ENCODE measurements at regions not wholly inside any gene's neighbourhood (a gene's known extent, or its start where the extent isn't known, plus 50 kb on each side); places are given as distances from the start of the nearest gene placed in this dataset.
"Not testable (repeated sequence)": the region's sequence is repeated elsewhere in the genome, so short reads cannot be mapped to it uniquely, and the experiment has no call there.

DNA sequence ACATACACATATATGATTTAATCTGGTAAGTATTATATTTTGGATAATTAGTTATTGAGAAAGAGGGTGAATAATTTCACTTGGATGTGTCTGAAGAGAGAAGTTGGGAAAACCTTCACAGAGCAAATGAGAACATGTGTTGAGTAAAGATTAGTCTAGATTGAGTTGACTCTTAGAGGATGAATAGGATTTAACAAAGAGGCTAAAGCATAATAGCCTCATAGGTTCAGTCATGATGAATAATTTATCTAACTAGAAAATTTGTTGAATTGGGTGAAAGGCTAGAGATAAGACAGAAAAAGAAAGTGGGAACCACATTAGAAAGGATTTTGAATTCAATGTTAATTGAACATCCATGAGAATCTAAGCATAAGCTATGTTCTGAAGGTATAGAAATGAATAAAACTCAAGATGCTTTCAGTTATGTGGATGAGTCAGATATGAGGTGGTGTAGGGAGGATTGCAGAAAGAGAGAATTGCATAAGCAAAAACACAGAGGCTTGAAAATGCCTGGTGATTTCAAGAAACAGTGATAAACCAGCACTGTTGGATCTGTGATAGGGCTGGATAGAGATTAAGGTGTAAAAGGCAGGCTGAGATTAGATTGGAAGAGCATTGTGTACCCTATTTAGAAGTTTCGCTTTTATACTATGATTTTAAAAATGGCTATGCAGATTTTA lies 207.6 kb upstream of the NR3C2 start:
- H3K27me3 ChIP-seq (ENCODE audit: control insufficient read depth, low read length): no peaks in the 10 kb centered on the region
- H3F3A ChIP-seq (ENCODE audit: control insufficient read depth, insufficient read depth): no peaks in the 10 kb centered on the region
- H4K20me1 ChIP-seq (ENCODE audit: control insufficient read depth, insufficient read depth, low read depth, low read length): no peaks in the 10 kb centered on the region
- no peaks in the 10 kb centered on the region for H3K9me3 ChIP-seq (ENCODE audit: control insufficient read depth, insufficient read depth, low read length)
- no peaks in the 10 kb centered on the region for H3K79me2 ChIP-seq (ENCODE audit: control insufficient read depth, low read length)
- no peaks in the 10 kb centered on the region for H3K9me2 ChIP-seq (replicated peaks; ENCODE audit: control insufficient read depth, low read length)
- TF ChIP-seq, protein P1, sequence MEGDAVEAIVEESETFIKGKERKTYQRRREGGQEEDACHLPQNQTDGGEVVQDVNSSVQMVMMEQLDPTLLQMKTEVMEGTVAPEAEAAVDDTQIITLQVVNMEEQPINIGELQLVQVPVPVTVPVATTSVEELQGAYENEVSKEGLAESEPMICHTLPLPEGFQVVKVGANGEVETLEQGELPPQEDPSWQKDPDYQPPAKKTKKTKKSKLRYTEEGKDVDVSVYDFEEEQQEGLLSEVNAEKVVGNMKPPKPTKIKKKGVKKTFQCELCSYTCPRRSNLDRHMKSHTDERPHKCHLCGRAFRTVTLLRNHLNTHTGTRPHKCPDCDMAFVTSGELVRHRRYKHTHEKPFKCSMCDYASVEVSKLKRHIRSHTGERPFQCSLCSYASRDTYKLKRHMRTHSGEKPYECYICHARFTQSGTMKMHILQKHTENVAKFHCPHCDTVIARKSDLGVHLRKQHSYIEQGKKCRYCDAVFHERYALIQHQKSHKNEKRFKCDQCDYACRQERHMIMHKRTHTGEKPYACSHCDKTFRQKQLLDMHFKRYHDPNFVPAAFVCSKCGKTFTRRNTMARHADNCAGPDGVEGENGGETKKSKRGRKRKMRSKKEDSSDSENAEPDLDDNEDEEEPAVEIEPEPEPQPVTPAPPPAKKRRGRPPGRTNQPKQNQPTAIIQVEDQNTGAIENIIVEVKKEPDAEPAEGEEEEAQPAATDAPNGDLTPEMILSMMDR (IDR thresholded peaks at IDR 0.05; ENCODE audit: low read depth, low read length, poor library complexity, severe bottlenecking): no peak
- no peak for TF ChIP-seq EZH2phosphoT487 (IDR thresholded peaks at IDR 0.05; ENCODE audit: borderline replicate concordance, low read length)
- H3K4me1 ChIP-seq (ENCODE audit: control insufficient read depth, low read length): no peaks in the 10 kb centered on the region
- H3K4me2 ChIP-seq (ENCODE audit: low read length): no peak overlapping the region
- H3K27ac ChIP-seq (ENCODE audit: low read depth, low read length): no peak overlapping the region
- no peak overlapping the region for H3K4me3 ChIP-seq (ENCODE audit: low read length)
- H3K36me3 ChIP-seq (ENCODE audit: control insufficient read depth, low read length): no peaks in the 10 kb centered on the region

DNA sequence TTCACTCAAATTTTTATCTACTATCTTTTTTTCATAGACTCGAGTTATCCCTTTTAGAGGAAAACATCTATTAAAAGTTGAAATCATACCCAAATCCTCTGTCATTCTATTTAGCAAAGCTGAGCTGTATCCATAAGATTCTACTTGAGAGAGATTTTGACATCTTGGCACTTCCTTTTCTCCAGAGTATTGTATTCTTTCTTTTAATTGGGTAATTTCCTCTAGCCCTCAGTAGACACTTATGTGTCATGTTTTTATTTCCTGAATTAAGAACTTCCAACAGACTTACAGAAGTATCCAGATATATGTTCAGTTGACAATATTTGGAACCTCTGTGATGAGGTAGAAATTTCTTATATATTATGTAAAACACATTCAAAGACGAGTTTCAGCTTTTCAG lies 201.6 kb upstream of the NR3C2 start:
- no peaks in the 10 kb centered on the region for H3K9me2 ChIP-seq (replicated peaks; ENCODE audit: control insufficient read depth, low read length)
- H3K36me3 ChIP-seq (ENCODE audit: control insufficient read depth, low read length): no peaks in the 10 kb centered on the region
- no peaks in the 10 kb centered on the region for H3K79me2 ChIP-seq (ENCODE audit: control insufficient read depth, low read length)
- no peak overlapping the region for H3K4me3 ChIP-seq (ENCODE audit: low read length)
- H4K20me1 ChIP-seq (ENCODE audit: control insufficient read depth, insufficient read depth, low read depth, low read length): no peaks in the 10 kb centered on the region
- H3K27ac ChIP-seq (ENCODE audit: low read depth, low read length): no peak overlapping the region
- no peaks in the 10 kb centered on the region for H3K27me3 ChIP-seq (ENCODE audit: control insufficient read depth, low read length)
- no peaks in the 10 kb centered on the region for H3K9me3 ChIP-seq (ENCODE audit: control insufficient read depth, insufficient read depth, low read length)
- no peak overlapping the region for H3K4me2 ChIP-seq (ENCODE audit: low read length)
- no peaks in the 10 kb centered on the region for H3K4me1 ChIP-seq (ENCODE audit: control insufficient read depth, low read length)
- H3F3A ChIP-seq (ENCODE audit: control insufficient read depth, insufficient read depth): no peaks in the 10 kb centered on the region
- TF ChIP-seq, protein P1 (IDR thresholded peaks at IDR 0.05; ENCODE audit: low read depth, low read length, poor library complexity, severe bottlenecking): no peak
- no peak for TF ChIP-seq EZH2phosphoT487 (IDR thresholded peaks at IDR 0.05; ENCODE audit: borderline replicate concordance, low read length)

DNA sequence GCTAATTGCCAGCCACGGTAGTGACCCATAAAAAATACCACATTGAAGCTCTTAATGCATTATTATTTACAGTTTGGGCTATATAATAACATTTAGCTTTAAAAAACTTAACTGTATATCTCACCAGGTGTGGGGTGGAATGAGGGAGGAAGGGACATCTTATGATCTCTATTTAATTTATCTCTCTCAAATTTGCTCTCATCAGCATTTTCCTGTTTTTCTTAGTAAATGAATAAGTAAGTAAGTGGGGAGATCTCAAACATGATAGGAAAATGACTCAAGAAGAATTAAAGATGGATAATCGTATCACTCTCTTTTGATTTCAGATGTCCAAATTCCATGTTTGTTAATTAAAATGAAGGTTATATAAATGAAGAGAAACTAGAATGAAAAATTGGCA lies 200.7 kb upstream of the NR3C2 start:
- H3K36me3 ChIP-seq (ENCODE audit: control insufficient read depth, low read length): no peaks in the 10 kb centered on the region
- H3K4me3 ChIP-seq (ENCODE audit: low read length): no peak overlapping the region
- no peak overlapping the region for H3K27ac ChIP-seq (ENCODE audit: low read depth, low read length)
- no peaks in the 10 kb centered on the region for H3K27me3 ChIP-seq (ENCODE audit: control insufficient read depth, low read length)
- H3K4me2 ChIP-seq (ENCODE audit: low read length): no peak overlapping the region
- no peaks in the 10 kb centered on the region for H3K9me2 ChIP-seq (replicated peaks; ENCODE audit: control insufficient read depth, low read length)
- no peaks in the 10 kb centered on the region for H3F3A ChIP-seq (ENCODE audit: control insufficient read depth, insufficient read depth)
- H3K9me3 ChIP-seq (ENCODE audit: control insufficient read depth, insufficient read depth, low read length): no peaks in the 10 kb centered on the region
- no peaks in the 10 kb centered on the region for H4K20me1 ChIP-seq (ENCODE audit: control insufficient read depth, insufficient read depth, low read depth, low read length)
- H3K4me1 ChIP-seq (ENCODE audit: control insufficient read depth, low read length): no peaks in the 10 kb centered on the region
- TF ChIP-seq, protein P1 (IDR thresholded peaks at IDR 0.05; ENCODE audit: low read depth, low read length, poor library complexity, severe bottlenecking): no peak
- TF ChIP-seq EZH2phosphoT487 (IDR thresholded peaks at IDR 0.05; ENCODE audit: borderline replicate concordance, low read length): no peak
- no peaks in the 10 kb centered on the region for H3K79me2 ChIP-seq (ENCODE audit: control insufficient read depth, low read length)

DNA sequence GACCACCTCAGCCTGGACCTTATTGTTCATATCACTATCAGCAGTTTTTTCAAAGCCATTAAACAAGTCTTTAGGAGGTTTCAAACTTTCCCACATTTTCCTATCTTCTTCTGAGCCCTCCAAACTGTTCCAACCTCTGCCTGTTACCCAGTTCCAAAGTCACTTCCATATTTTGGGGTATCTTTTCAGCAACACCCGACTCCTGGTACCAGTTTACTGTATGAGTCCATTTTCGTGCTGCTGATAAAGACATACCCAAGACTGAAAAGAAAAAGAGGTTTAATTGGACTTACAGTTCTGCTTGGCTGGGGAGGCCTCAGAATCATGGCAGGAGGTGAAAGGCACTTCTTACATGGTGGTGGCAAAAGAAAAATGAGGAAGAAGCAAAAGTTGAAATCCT lies 195.9 kb upstream of the NR3C2 start:
- H3K27ac ChIP-seq (ENCODE audit: low read depth, low read length); H3K9me2 ChIP-seq (replicated peaks; ENCODE audit: control insufficient read depth, low read length); H3K4me3 ChIP-seq (ENCODE audit: low read length); H3F3A ChIP-seq (ENCODE audit: control insufficient read depth, insufficient read depth); H3K4me2 ChIP-seq (ENCODE audit: low read length); H3K27me3 ChIP-seq (ENCODE audit: control insufficient read depth, low read length); H3K79me2 ChIP-seq (ENCODE audit: control insufficient read depth, low read length); H4K20me1 ChIP-seq (ENCODE audit: control insufficient read depth, insufficient read depth, low read depth, low read length); H3K4me1 ChIP-seq (ENCODE audit: control insufficient read depth, low read length); H3K36me3 ChIP-seq (ENCODE audit: control insufficient read depth, low read length); H3K9me3 ChIP-seq (ENCODE audit: control insufficient read depth, insufficient read depth, low read length): not testable (repeated sequence)

DNA sequence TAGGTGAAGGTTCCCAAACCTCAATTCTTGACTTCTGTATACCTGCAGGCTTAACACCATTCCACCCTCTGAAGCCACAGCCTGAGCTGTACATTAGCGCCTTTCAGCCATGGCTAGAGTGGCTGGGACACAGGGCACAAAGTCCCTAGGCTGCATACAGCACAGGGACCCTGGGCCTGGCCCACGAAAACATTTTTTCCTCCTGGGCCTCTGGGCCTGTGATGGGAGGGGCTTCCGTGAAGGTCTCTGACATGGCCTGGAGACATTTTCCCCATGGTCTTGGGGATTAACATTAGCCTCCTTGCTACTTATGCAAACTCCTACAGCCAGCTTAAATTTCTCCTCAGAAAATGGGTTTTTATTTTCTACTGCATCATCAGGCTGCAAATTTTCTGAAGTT lies 195.2 kb upstream of the NR3C2 start:
- H3K4me2 ChIP-seq (ENCODE audit: low read length); H3F3A ChIP-seq (ENCODE audit: control insufficient read depth, insufficient read depth); H3K9me2 ChIP-seq (replicated peaks; ENCODE audit: control insufficient read depth, low read length); H3K27me3 ChIP-seq (ENCODE audit: control insufficient read depth, low read length); H4K20me1 ChIP-seq (ENCODE audit: control insufficient read depth, insufficient read depth, low read depth, low read length); H3K9me3 ChIP-seq (ENCODE audit: control insufficient read depth, insufficient read depth, low read length); H3K79me2 ChIP-seq (ENCODE audit: control insufficient read depth, low read length); H3K4me3 ChIP-seq (ENCODE audit: low read length); H3K4me1 ChIP-seq (ENCODE audit: control insufficient read depth, low read length); H3K27ac ChIP-seq (ENCODE audit: low read depth, low read length); H3K36me3 ChIP-seq (ENCODE audit: control insufficient read depth, low read length): not testable (repeated sequence)
